Effector CD4-positive, alpha-beta T cell (primary cell): ENCODE measurements at regions not wholly inside any gene's neighbourhood (a gene's known extent, or its start where the extent isn't known, plus 50 kb on each side); places are given as distances from the start of the nearest gene placed in this dataset.
"Not testable (repeated sequence)": the region's sequence is repeated elsewhere in the genome, so short reads cannot be mapped to it uniquely, and the experiment has no call there.

Source experiments
- DNase-seq: peaks from one replicate; pipeline ENCODE4 v3.0.0-alpha.2; 2020

DNA sequence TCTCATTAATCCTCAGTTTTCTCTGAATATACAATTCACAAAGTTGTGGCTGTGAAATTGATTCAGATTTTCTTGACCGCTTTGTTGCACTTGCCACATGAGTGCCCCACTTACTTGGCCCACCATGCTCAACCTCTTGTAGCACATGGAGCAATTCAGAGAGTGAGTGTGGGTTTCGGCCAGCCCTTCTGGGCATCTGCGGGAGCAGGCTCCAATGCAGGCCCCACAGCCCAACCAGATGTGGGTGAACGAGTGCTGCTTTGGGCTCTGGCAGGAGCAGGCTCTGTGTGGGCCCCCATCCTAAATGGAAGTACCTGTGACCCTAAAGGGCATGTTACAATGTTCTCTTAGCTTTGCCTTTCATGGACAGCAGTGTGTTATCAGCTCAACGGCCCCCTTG, 2338.6 kb downstream of the LRRC4C start:
- DNase-seq = no peak

- DNase-seq = no peak
Measured at GRCh38 chr11:39113606-39114005, 2345.8 kb downstream of the LRRC4C start.

- no peak for DNase-seq
Measured at GRCh38 chr11:39102236-39102635, 2357.2 kb downstream of the LRRC4C start.

GRCh38 chr11:39078465-39078864, 2381.0 kb downstream of the LRRC4C start:
- DNase-seq = no peak

DNA sequence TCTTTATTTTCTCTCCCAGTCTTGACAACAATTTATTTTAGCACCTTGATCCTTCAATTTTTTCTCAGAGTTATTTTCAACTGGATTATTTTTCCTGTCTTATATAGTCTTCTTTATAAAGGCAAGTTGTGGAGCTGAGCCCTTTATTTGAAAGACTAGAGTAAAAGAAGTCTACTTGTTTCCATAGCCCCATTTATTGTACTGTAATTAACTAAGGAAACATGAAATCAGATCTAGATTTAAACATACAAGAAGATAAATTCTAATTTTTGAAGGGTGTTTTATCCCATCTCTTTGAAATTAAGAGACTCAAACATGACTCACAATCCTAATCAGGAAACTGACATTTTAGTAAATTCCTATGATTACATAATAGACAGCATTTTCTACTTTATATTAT, 2421.8 kb downstream of the LRRC4C start:
- no peak for DNase-seq

DNA sequence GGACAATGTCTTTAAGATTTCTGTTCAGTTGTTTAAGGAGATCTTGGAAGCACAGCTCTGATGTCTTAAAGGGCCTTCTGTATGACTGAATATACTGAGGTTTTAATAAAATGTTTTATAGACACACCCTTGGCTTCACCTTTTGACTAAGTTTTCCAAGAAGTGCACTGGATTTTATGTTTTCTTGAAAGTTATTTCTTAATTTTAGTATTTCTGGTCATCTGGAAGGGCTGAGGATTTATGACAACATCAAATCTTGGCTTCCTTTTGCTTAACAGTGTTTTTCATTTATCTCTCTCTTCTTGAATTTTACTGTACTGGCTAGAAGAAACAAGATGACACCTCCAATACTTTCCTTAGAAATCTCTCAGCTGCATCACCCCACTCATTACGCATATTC, 2423.4 kb downstream of the LRRC4C start:
- no peak for DNase-seq

DNA sequence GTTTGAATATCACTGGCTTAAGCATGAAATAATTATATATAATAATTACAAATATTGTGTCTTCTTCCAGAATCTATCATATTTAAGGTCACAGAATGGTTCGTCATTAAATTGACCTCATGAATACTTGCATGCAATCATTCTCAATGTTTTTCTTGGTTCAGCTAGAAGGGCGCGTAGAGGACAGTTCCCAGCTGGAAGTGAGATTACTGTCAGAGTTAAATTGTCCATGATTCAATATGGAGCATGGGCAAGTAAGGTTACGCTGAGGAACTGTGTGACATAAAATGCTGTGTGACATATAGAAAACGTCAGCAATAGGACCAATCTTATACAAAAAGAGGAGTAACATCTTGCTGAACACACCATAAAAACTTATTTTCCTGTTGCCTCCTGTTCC, 2423.5 kb upstream of the RAG2 start:
- no peak for DNase-seq

DNA sequence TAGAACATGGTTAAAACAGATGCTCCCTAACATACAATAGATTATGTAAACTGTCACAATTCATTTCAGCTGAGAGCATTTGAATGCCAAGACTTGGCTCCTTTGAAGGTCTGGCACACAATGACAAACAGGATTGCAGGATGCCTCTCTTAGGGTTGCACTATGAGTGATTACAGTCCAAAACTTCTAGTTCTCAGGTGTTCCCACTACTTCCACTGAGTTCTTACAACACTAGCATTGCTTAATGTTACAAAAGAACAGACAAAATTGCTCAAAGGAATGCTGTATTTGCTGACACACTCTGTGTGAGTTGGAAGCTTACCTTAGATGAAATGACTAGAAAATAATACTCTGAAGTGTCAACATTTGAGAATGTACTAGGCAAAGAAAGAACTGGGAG, 2413.8 kb upstream of the RAG2 start:
- DNase-seq = no peak

- no peak for DNase-seq
Measured at GRCh38 chr11:38990841-38991240, 2392.8 kb upstream of the RAG2 start.

DNA sequence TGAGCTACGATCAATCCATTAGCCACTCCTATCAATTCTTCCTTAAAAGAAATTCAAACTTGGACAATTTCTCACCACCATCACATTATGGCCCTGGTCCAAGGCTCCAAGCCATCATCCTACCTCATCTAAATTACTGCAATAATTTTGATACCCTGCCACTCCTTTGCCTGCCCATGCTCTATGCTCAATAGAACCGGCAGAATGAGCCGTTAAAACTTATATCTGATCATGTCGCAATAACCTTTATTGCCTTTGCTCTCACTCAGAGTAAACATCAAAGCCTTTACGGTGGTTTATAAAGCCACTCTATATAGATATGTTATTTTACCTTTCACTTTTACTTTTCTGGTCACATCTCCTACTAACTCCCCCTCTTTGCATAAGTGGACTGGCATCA, 2392.1 kb upstream of the RAG2 start:
- DNase-seq = no peak

DNA sequence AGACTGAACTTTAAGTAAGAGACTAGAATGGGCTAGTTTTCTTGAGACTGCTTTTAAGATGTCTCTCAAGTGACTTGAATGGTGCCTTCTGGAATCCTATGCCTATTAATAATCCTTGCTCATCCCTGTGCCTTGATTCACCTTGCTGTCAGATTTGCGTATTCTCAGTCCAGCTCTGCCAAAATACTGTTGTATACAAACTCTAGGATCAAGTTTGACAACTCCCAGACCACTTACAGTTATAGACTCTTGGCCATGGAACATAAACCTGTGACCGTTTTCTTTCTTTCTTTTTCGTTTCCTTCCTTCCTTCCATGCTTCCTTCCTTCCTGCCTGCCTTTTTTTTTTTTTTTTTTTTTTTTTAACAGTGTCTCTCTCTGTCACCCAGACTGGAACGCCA, 2390.9 kb upstream of the RAG2 start:
- DNase-seq = no peak

DNA sequence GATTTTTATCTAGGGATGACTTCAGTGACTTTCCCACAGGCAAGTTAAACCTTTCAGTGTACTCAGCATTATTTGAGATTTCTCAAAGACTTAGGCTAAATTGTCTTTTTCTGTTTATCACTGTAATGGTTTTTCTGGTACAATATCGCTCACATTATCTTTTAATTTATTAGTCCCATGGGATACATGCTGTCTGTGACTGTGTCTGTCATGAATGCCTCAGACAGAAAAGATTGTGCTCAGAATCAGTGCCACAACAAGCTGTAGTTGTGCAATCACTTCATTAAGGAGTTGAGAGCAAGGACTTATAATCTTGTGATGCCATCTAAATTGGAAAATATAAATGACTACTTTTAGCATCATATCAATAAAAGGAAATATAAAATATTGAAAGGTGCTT, 2374.2 kb upstream of the RAG2 start:
- no peak for DNase-seq

- DNase-seq = no peak
Measured at GRCh38 chr11:38971141-38971540, 2373.1 kb upstream of the RAG2 start.

DNA sequence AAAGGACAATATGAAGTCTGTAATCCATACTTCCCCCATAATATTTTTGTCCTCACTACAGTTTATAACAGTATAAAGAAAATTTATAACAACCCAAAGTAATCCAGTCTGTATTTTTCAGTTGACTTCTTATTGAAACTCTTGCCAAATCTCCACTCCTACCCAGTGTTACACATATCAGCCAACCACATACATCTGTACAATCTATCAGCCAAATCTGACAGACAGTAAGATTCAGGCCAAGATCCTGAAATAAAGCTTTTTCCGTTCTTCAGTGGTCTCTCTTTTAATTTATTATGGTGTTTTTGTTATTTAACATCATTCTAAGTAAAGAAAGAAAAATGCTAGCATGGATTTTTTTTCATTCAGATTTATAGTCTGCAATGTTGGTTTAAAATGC, 2370.9 kb upstream of the RAG2 start:
- DNase-seq = no peak

- no peak for DNase-seq
Measured at GRCh38 chr11:38952698-38953097, 2354.7 kb upstream of the RAG2 start.

- no peak for DNase-seq
Measured at GRCh38 chr11:38950867-38951266, 2352.8 kb upstream of the RAG2 start.

- DNase-seq = no peak
Measured at GRCh38 chr11:38948392-38948791, 2350.4 kb upstream of the RAG2 start.

GRCh38 chr11:38937709-38938108, 2339.7 kb upstream of the RAG2 start:
- DNase-seq = no peak

GRCh38 chr11:38935941-38936340, 2337.9 kb upstream of the RAG2 start:
- no peak for DNase-seq

DNA sequence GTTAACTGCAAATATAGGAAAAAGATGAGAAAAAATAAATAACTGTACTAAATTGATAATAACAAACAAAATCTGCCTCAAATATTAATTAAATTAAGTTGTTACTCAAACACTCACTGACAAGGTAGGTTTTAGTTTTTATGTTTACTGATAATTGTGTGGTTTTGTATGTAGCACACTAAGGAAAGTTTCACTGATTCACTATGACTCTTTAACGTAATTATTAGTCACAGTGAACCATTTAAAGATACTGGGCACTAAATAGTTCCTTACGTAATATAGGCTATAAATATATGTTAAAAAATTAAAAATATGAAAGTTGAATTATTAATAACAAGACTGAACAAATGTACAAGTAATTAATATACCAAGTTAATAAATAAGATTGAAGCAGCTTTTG, 2330.0 kb upstream of the RAG2 start:
- no peak for DNase-seq

DNA sequence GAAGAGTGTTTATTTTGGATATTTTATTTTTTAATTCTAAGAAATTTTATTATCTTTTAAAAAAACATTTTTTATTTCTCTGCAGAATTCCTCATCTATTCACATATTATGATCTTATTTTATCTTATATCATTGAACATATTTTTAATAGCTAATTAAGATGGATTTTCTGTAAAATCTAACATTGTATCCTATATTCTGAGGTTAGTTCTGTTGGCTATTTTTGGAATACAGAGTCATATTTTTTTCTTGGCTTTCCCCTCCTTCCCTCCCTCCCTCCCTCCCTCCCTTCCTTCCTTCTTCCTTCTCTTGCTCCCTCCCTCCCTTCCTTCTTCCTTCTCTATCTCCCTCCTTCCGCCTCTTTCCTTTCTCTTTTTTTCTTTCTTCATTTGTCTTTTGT, 2326.6 kb upstream of the RAG2 start:
- no peak for DNase-seq

GRCh38 chr11:38900211-38900610, 2302.2 kb upstream of the RAG2 start:
- DNase-seq = no peak

- DNase-seq = not testable (repeated sequence)
Measured at GRCh38 chr11:38894201-38894600, 2296.2 kb upstream of the RAG2 start.

GRCh38 chr11:38884145-38884865, 2286.3 kb upstream of the RAG2 start:
- DNase-seq = no peak

DNA sequence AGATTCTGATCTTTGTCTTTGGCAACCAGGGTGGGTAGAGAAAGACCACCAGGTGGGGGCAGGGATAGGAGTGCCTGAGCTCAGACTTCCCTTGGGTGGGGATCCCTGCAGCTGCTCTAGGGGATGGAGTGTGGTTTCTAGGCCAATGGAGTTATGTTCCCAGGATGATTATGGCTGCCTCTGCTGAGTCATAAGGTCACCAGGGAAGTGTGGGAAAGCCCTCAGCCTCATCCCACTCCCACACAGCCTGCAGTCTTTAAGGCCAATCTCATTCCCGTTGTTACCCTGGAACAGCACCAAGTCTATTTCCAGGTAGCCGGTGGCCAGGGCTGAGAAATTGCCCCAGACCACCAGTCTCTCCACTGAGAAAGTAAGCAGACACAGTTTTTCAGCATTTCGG, 2269.3 kb upstream of the RAG2 start:
- no peak for DNase-seq

DNA sequence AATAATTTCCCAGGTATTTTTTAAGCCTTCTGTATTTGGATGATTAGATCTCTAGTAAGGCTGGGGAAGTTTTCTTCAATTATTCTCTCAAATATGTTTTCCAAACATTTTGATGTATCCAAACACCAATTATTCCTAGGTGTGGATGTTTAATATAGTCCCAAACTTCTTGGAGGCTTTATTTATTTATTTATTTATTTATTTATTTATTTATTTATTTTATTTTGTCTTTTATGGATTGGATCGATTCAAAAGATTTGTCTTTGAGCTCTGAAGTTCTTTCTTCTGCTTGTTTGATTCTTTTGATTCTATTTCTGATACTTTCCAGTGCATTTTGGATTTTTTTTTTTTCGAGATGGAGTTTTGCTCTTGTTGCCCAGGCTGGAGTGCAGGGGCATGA, 2267.9 kb upstream of the RAG2 start:
- DNase-seq = no peak
